T-cell (primary cell): ENCODE measurements at regions not wholly inside any gene's neighbourhood (a gene's known extent, or its start where the extent isn't known, plus 50 kb on each side); places are given as distances from the start of the nearest gene placed in this dataset.

ENCODE experiments used
- ATAC-seq, 4 experiments: fragments of 200-7000 bp in 3 of 4; fragments of 150-1000 bp in 1 of 4; cut with Tn5 transposase; replicated peaks in 1 of 4; 1 replicate in 3 of 4; 2 replicates in 1 of 4; pipeline ENCODE4 v1.10.0; 2021; ENCODE audit warnings: moderate library complexity in 3 of 4, mild to moderate bottlenecking in 2 of 4, moderate number of reproducible peaks in 1 of 4
- CTCF ChIA-PET, 2 donors: fragments of 300-600 bp; sonication (Branson Sonifier 250); formaldehyde crosslinking; loops; one replicate each; lab custom pipeline; 2022; ENCODE audit warnings: antibody characterized with exemption in 2 of 2; lab: Charles Lee
- POLR2A ChIA-PET, 2 donors: fragments of 300-600 bp; sonication (Branson Sonifier 250); formaldehyde crosslinking; loops; one replicate each; lab custom pipeline; 2022; ENCODE audit warnings: antibody characterized with exemption in 2 of 2; lab: Charles Lee
- DNase-seq, 35 experiments: peaks; one replicate each; pipeline versions ENCODE4 v3.0.0 to v3.0.0-alpha.2; 2013 to 2023
- H3K27ac ChIP-seq: one replicate; pipeline ENCODE4 v1.5.1; 2013; ENCODE audit warnings: low read length
- H3K27me3 ChIP-seq, 2 experiments: replicated peaks in 1 of 2; 1 replicate in 1 of 2; 2 replicates in 1 of 2; pipeline versions ENCODE4 v1.6.1 to v1.7.0; 2013; ENCODE audit warnings: low read length in 1 of 2, mixed read lengths in 1 of 2; ENCODE audit not compliant: control insufficient read depth in 2 of 2, insufficient read depth in 2 of 2; ENCODE audit errors: extremely low read depth in 1 of 2
- H3K36me3 ChIP-seq, 2 donors: 1 replicate in 1 of 2; 2 replicates in 1 of 2; pipeline versions ENCODE4 v1.6.1 to v1.7.0; 2013; ENCODE audit warnings: low read length in 1 of 2; ENCODE audit not compliant: control insufficient read depth in 2 of 2, insufficient read depth in 1 of 2; ENCODE audit errors: extremely low read depth in 1 of 2
- H3K4me1 ChIP-seq, 2 experiments: 1 replicate in 1 of 2; 2 replicates in 1 of 2; pipeline versions ENCODE4 v1.6.1 to v1.7.0; 2013; ENCODE audit warnings: low read length in 2 of 2, mixed read lengths in 1 of 2; ENCODE audit not compliant: insufficient read depth in 2 of 2, control insufficient read depth in 1 of 2; ENCODE audit errors: extremely low read depth in 1 of 2
- H3K4me3 ChIP-seq, 2 donors: 1 replicate in 1 of 2; 2 replicates in 1 of 2; pipeline versions ENCODE4 v1.5.1 to v1.7.0; 2013; ENCODE audit warnings: mild to moderate bottlenecking in 2 of 2, low read length in 1 of 2, moderate library complexity in 1 of 2; ENCODE audit not compliant: control insufficient read depth in 1 of 2; ENCODE audit errors: extremely low read depth in 1 of 2
- H3K9me3 ChIP-seq: 2 replicates; pipeline ENCODE4 v1.7.0; 2013
- H3K27ac Mint-ChIP-seq, 2 donors: one replicate each; pipeline ENCODE4 v1.8.0; 2020 to 2021; ENCODE audit warnings: mild to moderate bottlenecking in 2 of 2, mixed read lengths in 2 of 2
- H3K27me3 Mint-ChIP-seq, 2 donors: one replicate each; pipeline ENCODE4 v1.8.0; 2021 to 2022; ENCODE audit warnings: mixed read lengths in 2 of 2
- H3K36me3 Mint-ChIP-seq: one replicate; pipeline ENCODE4 v1.8.0; 2021; ENCODE audit warnings: mixed read lengths
- H3K4me1 Mint-ChIP-seq, 3 donors: one replicate each; pipeline ENCODE4 v1.8.0; 2020 to 2022; ENCODE audit warnings: mixed read lengths in 3 of 3, mild to moderate bottlenecking in 1 of 3
- H3K4me3 Mint-ChIP-seq, 3 donors: one replicate each; pipeline ENCODE4 v1.8.0; 2020 to 2022; ENCODE audit warnings: mild to moderate bottlenecking in 3 of 3, mixed read lengths in 3 of 3, moderate library complexity in 3 of 3
- H3K9me3 Mint-ChIP-seq, 3 donors: one replicate each; pipeline ENCODE4 v1.8.0; 2020 to 2022; ENCODE audit warnings: mixed read lengths in 3 of 3
- WGBS: methylation state at CpG from one replicate; pipeline ENCODE4 v1.1.5; 2013; ENCODE audit warnings: missing lambda C conversion rate; ENCODE audit not compliant: insufficient coverage; 5-methylcytosine and 5-hydroxymethylcytosine counted together

DNA sequence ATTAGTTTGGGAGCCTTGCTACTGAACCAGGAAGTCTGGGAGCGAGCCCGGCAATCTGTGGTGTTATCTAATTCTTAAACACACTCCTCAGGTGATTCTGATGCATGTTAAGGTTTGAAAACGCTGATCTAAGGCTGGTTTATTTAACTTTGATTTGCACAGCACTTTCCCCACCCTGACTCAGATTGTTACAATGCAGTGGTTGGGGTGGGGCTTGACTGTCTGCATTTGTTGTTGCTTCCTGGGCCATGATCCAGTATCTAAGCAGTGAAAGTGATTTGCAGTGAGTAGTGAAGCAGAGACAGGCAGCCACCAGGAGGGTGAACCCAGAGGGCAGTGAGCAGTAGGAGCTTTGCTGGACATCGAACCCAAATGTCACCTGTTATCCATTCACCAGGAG lies 81.6 kb upstream of the ARGLU1 start:
- ATAC-seq (no peak), DNase-seq (no peak)
- Mint-ChIP-seq H3K27ac (no peak overlapping the region), H3K4me3 (no peak overlapping the region), H3K9me3 (no peaks in the 10 kb centered on the region), H3K27me3 (peaks cover 2 to 10% of the 10 kb centered on the region in 2 donors), H3K36me3 (no peaks in the 10 kb centered on the region), H3K4me1 (no peaks in the 10 kb centered on the region)
- WGBS: no CpG with 5 or more reads among the region's 4 CpGs
- Histone ChIP-seq H3K9me3 (no peaks in the 10 kb centered on the region), H3K4me3 (no peak overlapping the region), H3K36me3 (no peaks in the 10 kb centered on the region), H3K27ac (no peak overlapping the region), H3K4me1 (no peaks in the 10 kb centered on the region), H3K27me3 (no peaks in the 10 kb centered on the region)
- ChIA-PET CTCF (no interaction called here), POLR2A (no interaction called here)

DNA sequence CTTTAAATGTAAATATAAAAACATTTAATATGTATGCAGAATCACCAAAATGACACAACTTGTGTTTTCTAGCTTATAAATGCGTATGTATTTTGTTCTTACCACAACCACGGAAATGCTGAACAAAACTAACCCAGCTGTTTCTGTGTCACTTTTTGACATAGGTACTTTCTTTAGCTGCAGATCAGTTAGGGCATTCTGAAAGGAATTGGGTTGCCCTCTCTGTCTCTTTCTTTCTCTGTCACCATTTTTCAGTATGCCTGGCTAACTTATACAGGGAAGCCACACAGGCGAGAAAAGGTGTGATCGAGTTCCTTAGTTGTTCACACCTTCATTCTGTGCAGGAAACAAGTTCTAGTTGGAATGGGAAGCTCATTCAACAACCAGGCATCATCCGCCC lies 72.6 kb upstream of the ARGLU1 start:
- Mint-ChIP-seq H3K27me3 (peaks cover 6 to 16% of the 10 kb centered on the region in 2 donors), H3K27ac (no peak overlapping the region), H3K36me3 (no peaks in the 10 kb centered on the region), H3K9me3 (no peaks in the 10 kb centered on the region), H3K4me1 (no peaks in the 10 kb centered on the region), H3K4me3 (no peak overlapping the region)
- no peaks in the 10 kb centered on the region for H3K9me3 ChIP-seq
- CTCF ChIA-PET: no interaction called here
- H3K27ac ChIP-seq: no peak overlapping the region
- 60% methylated on average over 2 of the region's 5 CpGs for WGBS
- no peak overlapping the region for H3K4me3 ChIP-seq
- no peaks in the 10 kb centered on the region for H3K4me1 ChIP-seq
- H3K27me3 ChIP-seq: peaks cover 0 to 8% of the 10 kb centered on the region in 2 experiments
- ATAC-seq (no peak), DNase-seq (no peak)
- H3K36me3 ChIP-seq: no peaks in the 10 kb centered on the region
- POLR2A ChIA-PET: interaction anchor here (0.5 to 0.6 kb wide), 2 partner anchors 232 to 591 kb away, joined by 4 read pairs; no protein-coding TSS in a partner anchor

GRCh38 chr13:106637519-106637918 lies 69.6 kb upstream of the ARGLU1 start:
- H3K27ac Mint-ChIP-seq: no peak overlapping the region
- ATAC-seq (no peak), DNase-seq (no peak)
- H3K9me3 ChIP-seq: no peaks in the 10 kb centered on the region
- CTCF ChIA-PET: no interaction called here
- H3K4me3 ChIP-seq: no peak overlapping the region
- peaks cover 0 to 8% of the 10 kb centered on the region in 2 experiments for H3K27me3 ChIP-seq
- H3K9me3 Mint-ChIP-seq: no peaks in the 10 kb centered on the region
- H3K27ac ChIP-seq: no peak overlapping the region
- WGBS: 60% methylated on average over 1 of the region's 2 CpGs
- H3K27me3 Mint-ChIP-seq: peaks cover 6 to 16% of the 10 kb centered on the region in 2 donors
- no peaks in the 10 kb centered on the region for H3K4me1 Mint-ChIP-seq
- H3K4me1 ChIP-seq: no peaks in the 10 kb centered on the region
- no peaks in the 10 kb centered on the region for H3K36me3 ChIP-seq
- no peaks in the 10 kb centered on the region for H3K36me3 Mint-ChIP-seq
- POLR2A ChIA-PET: no interaction called here
- no peak overlapping the region for H3K4me3 Mint-ChIP-seq

- H3K27me3 Mint-ChIP-seq: peaks cover 6 to 21% of the 10 kb centered on the region in 2 donors
- no peaks in the 10 kb centered on the region for H3K4me1 Mint-ChIP-seq
- no peak for DNase-seq
- Histone ChIP-seq H3K36me3 (no peaks in the 10 kb centered on the region), H3K4me3 (no peak overlapping the region), H3K4me1 (no peaks in the 10 kb centered on the region), H3K27ac (no peak overlapping the region), H3K27me3 (peaks cover 0 to 8% of the 10 kb centered on the region in 2 experiments), H3K9me3 (no peaks in the 10 kb centered on the region)
- H3K4me3 Mint-ChIP-seq: no peak overlapping the region
- CTCF ChIA-PET: no interaction called here
- POLR2A ChIA-PET: interaction anchor here in 1 of 2 donors (0.5 kb wide), 1 partner anchor 1350 kb away, joined by 3 read pairs; no protein-coding TSS in a partner anchor
- 86% methylated on average over 1 of the region's 3 CpGs for WGBS
- H3K27ac Mint-ChIP-seq: no peak overlapping the region
- no peaks in the 10 kb centered on the region for H3K9me3 Mint-ChIP-seq
- no peaks in the 10 kb centered on the region for H3K36me3 Mint-ChIP-seq
- ATAC-seq: no peak
Observed at GRCh38 chr13:106636492-106636891, 68.6 kb upstream of the ARGLU1 start.

- no peak overlapping the region for H3K27ac Mint-ChIP-seq
- H3K27me3 ChIP-seq: peaks cover 0 to 9% of the 10 kb centered on the region in 2 experiments
- no peak overlapping the region for H3K4me3 ChIP-seq
- H3K9me3 Mint-ChIP-seq: no peaks in the 10 kb centered on the region
- ATAC-seq: no peak
- no peaks in the 10 kb centered on the region for H3K36me3 Mint-ChIP-seq
- H3K27ac ChIP-seq: no peak overlapping the region
- CTCF ChIA-PET: no interaction called here
- DNase-seq: no peak
- H3K9me3 ChIP-seq: no peaks in the 10 kb centered on the region
- POLR2A ChIA-PET: no interaction called here
- no peak overlapping the region for H3K4me3 Mint-ChIP-seq
- H3K4me1 Mint-ChIP-seq: no peaks in the 10 kb centered on the region
- no peaks in the 10 kb centered on the region for H3K4me1 ChIP-seq
- H3K36me3 ChIP-seq: no peaks in the 10 kb centered on the region
- WGBS: 82% methylated on average over 7 of the region's 9 CpGs
- peaks cover 6 to 19% of the 10 kb centered on the region in 2 donors for H3K27me3 Mint-ChIP-seq
Observed at GRCh38 chr13:106635616-106636015, 67.7 kb upstream of the ARGLU1 start.

DNA sequence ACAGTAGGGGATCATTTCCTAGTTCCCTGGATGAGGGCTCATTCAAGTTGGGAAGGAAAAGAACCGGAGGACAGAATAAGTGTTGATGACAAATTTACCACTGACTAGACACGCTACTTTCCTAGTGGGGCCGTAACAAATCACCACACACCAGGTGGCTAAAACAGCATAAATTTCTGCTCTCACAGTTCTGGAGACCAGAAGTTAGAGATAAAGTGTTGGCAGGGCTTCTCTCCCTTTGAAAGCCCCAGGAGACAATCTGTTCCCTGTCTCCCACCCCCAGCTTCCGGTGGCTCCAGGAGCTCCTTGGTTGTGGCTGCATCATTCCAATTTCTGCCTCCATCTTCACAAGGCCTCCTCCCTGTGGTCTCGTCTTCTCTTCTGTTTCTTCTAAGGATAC lies 65.4 kb upstream of the ARGLU1 start:
- Mint-ChIP-seq H3K4me1 (no peaks in the 10 kb centered on the region), H3K4me3 (no peak overlapping the region), H3K9me3 (no peaks in the 10 kb centered on the region), H3K27me3 (peaks cover 13 to 21% of the 10 kb centered on the region in 2 donors), H3K27ac (no peak overlapping the region), H3K36me3 (no peaks in the 10 kb centered on the region)
- 91% methylated on average over 1 of the region's 5 CpGs for WGBS
- Histone ChIP-seq H3K9me3 (no peaks in the 10 kb centered on the region), H3K36me3 (no peaks in the 10 kb centered on the region), H3K27me3 (peaks cover 0 to 4% of the 10 kb centered on the region in 2 experiments), H3K4me1 (no peaks in the 10 kb centered on the region), H3K4me3 (no peak overlapping the region), H3K27ac (no peak overlapping the region)
- CTCF ChIA-PET: no interaction called here
- ATAC-seq (no peak), DNase-seq (no peak)
- POLR2A ChIA-PET: no interaction called here

- H3K27ac Mint-ChIP-seq: no peak overlapping the region
- no peak overlapping the region for H3K4me3 Mint-ChIP-seq
- ATAC-seq (no peak), DNase-seq (no peak)
- peaks cover 30 to 33% of the 10 kb centered on the region in 2 donors for H3K27me3 Mint-ChIP-seq
- H3K9me3 ChIP-seq: no peaks in the 10 kb centered on the region
- ChIA-PET POLR2A (interaction anchor here in 1 of 2 donors (0.6 kb wide), 1 partner anchor 43 kb away, joined by 3 read pairs; no protein-coding TSS in a partner anchor), CTCF (no interaction called here)
- peaks cover 0 to 11% of the 10 kb centered on the region in 2 experiments for H3K27me3 ChIP-seq
- no peaks in the 10 kb centered on the region for H3K9me3 Mint-ChIP-seq
- H3K4me1 ChIP-seq: no peaks in the 10 kb centered on the region
- H3K36me3 Mint-ChIP-seq: no peaks in the 10 kb centered on the region
- H3K4me1 Mint-ChIP-seq: no peaks in the 10 kb centered on the region
- H3K36me3 ChIP-seq: no peaks in the 10 kb centered on the region
- 41% methylated on average over 4 of the region's 6 CpGs for WGBS
- no peak overlapping the region for H3K4me3 ChIP-seq
- no peak overlapping the region for H3K27ac ChIP-seq
Observed at GRCh38 chr13:106630650-106631049, 62.7 kb upstream of the ARGLU1 start.
